ENCODE measurements at regions not wholly inside any gene's neighbourhood (a gene's known extent, or its start where the extent isn't known, plus 50 kb on each side); places are given as distances from the start of the nearest gene placed in this dataset.

- TF ChIP-seq CTCF (IDR thresholded peaks at IDR 0.05; ENCODE audit: low read depth, low read length) (no peak), EZH2phosphoT487 (IDR thresholded peaks at IDR 0.05; ENCODE audit: low read depth) (no peak)
Observed at GRCh38 chr14:100413699-100414098, 90.6 kb downstream of the SLC25A47 start.

All from OCI-LY3 (cell line).